NCI-H2171 (cell line): ENCODE measurements at regions not wholly inside any gene's neighbourhood (a gene's known extent, or its start where the extent isn't known, plus 50 kb on each side); places are given as distances from the start of the nearest gene placed in this dataset.

Experiments used
- DNase-seq: peaks from one replicate; lab custom pipeline; 2025; lab: John Stamatoyannopoulos, UW

DNA sequence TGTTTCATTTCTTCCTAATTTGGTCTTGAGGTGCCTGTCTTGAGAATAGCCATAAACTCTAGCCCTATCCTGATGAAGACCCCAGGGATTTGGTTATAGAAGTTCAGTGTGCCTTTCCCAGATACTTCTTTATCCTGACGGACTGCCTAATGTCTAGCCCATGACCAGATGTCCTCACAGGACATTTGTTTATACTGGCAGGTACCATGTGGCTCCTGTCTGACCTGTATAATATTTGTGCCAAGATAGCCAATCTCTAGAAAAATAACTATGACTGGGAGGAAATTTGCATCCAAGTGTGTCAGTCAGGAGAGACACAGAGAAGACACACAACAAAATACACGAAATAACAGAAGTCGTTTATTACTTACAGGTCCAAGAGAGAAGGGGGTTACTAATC, 69.2 kb upstream of the MIR17HG start:
- DNase-seq: no peak

DNA sequence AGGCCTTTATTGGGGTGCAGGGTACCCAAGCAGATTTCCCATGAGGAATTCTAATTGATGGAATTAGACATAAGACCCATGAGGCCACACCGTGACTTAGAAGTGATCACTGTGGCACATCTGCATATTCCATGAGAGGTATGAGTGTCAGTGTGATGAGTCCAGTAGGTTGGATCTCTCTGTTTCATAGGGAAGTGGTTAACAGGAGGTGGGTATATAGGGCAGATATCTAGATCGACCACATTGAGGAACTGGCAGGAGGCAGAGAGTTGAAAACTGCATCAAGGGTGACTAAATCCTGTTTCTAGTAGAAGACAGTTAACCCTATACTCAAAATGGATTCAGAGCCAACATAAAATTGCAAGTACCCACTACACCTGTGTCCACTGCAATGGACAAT, 68.6 kb upstream of the MIR17HG start:
- DNase-seq: no peak

DNA sequence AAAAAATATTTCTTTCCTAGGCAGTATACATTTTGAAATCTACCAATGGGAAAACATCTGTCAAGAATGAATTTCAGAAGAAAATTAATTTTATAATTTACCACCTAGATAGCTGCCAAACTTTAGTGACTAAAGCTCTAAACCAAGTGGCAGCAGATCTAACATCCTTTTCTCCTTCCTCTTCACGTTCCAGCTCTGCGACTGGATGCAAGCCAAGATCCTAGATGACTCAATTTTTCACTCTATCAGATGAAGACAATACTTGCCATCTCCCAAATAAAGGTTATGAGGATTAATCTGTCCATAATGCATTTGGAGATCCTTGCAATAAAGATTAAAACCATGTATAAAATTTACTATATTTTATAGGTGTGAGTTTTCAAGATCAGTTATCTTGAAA, 66.7 kb upstream of the MIR17HG start:
- no peak for DNase-seq

- DNase-seq: no peak
These were observed 63.2 kb upstream of the MIR17HG start for GRCh38 chr13:91284335-91284734.

DNA sequence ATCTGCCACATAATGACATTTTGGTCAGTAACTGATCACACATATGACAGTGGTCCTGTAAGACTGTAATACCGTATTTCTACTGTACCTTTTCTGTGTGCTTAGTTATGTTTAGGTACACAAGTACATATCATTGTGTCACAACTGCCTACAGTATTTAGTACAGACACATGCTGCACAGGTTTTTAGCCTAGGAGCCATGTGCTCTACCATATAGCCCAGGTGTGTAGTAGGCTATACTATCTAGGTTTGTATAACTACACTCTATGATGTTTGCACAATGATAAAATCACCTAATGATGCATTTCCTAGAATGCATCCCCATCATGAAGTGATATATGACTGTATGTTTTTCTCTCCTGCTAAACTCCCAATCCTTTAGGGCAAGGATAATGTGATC, 61.2 kb upstream of the MIR17HG start:
- DNase-seq: no peak

DNA sequence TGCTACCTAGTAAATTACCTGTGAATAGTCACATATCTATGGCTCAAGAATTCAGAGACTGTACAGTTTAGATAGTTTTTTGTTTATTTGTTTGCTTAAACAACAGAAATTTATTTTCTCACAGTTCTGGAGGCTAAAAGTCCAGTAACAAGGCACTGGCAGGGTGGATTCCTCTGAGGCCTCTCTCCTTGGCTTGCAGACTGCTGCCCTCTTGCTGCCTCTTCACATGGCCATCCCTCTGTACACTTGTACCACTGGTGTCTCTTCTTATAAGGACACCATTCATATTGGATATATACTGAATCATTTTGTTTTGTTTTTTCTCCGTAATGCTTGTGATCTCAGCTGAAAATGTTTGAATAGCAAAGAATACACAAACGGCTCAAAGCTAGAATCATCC, 56.4 kb upstream of the MIR17HG start:
- no peak for DNase-seq

GRCh38 chr13:91292630-91293221, 54.8 kb upstream of the MIR17HG start:
- DNase-seq: no peak

DNA sequence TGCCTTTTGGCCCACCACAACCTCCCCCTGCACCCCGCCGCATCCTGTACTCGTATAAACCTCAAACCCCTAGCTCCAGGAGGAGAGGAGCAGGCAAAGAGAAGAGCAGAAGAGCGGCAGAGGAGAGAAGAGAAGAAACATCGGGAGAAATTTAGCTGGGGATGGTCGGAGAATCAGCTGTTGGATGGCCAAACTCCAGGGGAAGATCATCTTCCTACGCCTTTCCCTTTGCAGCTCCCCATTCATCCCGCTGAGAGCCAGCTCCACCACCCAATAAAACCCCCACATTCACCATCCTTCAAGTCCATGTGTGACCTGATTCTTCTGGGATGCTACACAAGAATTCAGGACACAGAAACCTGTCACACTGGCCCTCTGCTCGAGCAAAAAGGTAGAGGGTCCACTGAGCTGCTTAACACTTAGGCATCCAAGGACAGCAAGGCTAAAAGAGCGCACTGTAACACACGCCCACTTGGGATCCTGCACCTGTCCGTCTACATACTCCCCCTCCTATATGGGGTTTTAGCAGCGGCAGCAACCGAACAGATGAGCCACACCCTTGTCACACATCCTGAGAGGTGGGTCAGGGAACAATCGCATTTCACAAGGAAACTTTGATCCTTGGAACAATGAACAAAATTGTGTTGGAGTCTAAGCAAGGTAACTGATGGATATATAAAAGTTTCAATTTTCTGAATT, 51.6 kb upstream of the MIR17HG start:
- no peak for DNase-seq

DNA sequence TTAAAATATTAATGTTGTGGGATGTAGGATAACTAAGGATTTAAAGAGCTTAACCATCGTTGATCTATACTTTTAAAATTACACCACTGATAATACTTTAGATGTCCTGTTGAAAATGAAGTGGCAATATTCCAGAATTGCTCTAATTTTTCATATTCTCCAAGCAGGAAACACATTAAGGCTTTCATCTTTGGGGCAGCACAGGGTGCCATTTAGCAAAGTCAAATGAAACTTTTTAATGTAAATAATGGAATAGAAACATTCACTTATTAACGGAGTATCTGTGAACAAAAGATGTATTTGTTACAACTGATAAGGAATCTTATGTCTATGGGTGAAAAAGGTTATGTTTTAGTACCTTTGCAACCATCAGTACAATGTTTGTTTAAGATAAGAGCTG, 50.0 kb upstream of the MIR17HG start:
- DNase-seq: no peak
